HUES6 (cell line): ENCODE measurements at regions not wholly inside any gene's neighbourhood (a gene's known extent, or its start where the extent isn't known, plus 50 kb on each side); places are given as distances from the start of the nearest gene placed in this dataset.

Experiments
- H3K27ac ChIP-seq: 2 replicates; pipeline ENCODE4 v1.7.0; 2013; ENCODE audit warnings: low read depth, mild to moderate bottlenecking, low read length, inconsistent platforms
- H3K27me3 ChIP-seq: 2 replicates; pipeline ENCODE4 v1.6.1; 2013; ENCODE audit warnings: low read length; ENCODE audit not compliant: control insufficient read depth, insufficient read depth
- H3K36me3 ChIP-seq: 2 replicates; pipeline ENCODE4 v1.6.1; 2013; ENCODE audit warnings: low read length; ENCODE audit not compliant: control insufficient read depth, insufficient read depth
- H3K4me1 ChIP-seq: 2 replicates; pipeline ENCODE4 v1.6.1; 2013; ENCODE audit warnings: low read length; ENCODE audit not compliant: control insufficient read depth, insufficient read depth
- H3K4me3 ChIP-seq: 2 replicates; pipeline ENCODE4 v1.5.1; 2013; ENCODE audit warnings: low read depth, low read length
- H3K9ac ChIP-seq: one replicate; pipeline ENCODE4 v1.6.1; 2013; ENCODE audit warnings: mild to moderate bottlenecking, low read length
- H3K9me3 ChIP-seq: 2 replicates; pipeline ENCODE4 v1.6.1; 2013; ENCODE audit warnings: low read depth, low read length; ENCODE audit not compliant: control insufficient read depth, insufficient read depth

- no peaks in the 10 kb centered on the region for H3K9me3 ChIP-seq
- H3K4me3 ChIP-seq: no peak overlapping the region
- no peak overlapping the region for H3K27ac ChIP-seq
- H3K9ac ChIP-seq: no peak overlapping the region
- H3K36me3 ChIP-seq: no peaks in the 10 kb centered on the region
- no peaks in the 10 kb centered on the region; the same call in 1 of the 2 replicates for H3K4me1 ChIP-seq
- no peaks in the 10 kb centered on the region for H3K27me3 ChIP-seq
Measured at GRCh38 chr13:90696656-90697055, 650.8 kb upstream of the MIR17HG start.

GRCh38 chr13:90700340-90700739 lies 647.1 kb upstream of the MIR17HG start:
- Histone ChIP-seq H3K4me3 (no peak overlapping the region), H3K36me3 (no peaks in the 10 kb centered on the region), H3K9ac (no peak overlapping the region), H3K9me3 (no peaks in the 10 kb centered on the region), H3K27ac (no peak overlapping the region), H3K4me1 (no peaks in the 10 kb centered on the region; the same call in 1 of the 2 replicates), H3K27me3 (no peaks in the 10 kb centered on the region)

- H3K4me3 ChIP-seq: no peak overlapping the region
- no peaks in the 10 kb centered on the region for H3K9me3 ChIP-seq
- H3K27ac ChIP-seq: no peak overlapping the region
- no peaks in the 10 kb centered on the region; the same call in 1 of the 2 replicates for H3K4me1 ChIP-seq
- H3K27me3 ChIP-seq: no peaks in the 10 kb centered on the region
- no peak overlapping the region for H3K9ac ChIP-seq
- no peaks in the 10 kb centered on the region for H3K36me3 ChIP-seq
Measured at GRCh38 chr13:90701264-90701663, 646.2 kb upstream of the MIR17HG start.

GRCh38 chr13:90702050-90702449 lies 645.4 kb upstream of the MIR17HG start:
- H3K4me3 ChIP-seq: no peak overlapping the region
- H3K27ac ChIP-seq: no peak overlapping the region
- no peaks in the 10 kb centered on the region for H3K36me3 ChIP-seq
- H3K4me1 ChIP-seq: no peaks in the 10 kb centered on the region
- H3K27me3 ChIP-seq: no peaks in the 10 kb centered on the region
- H3K9me3 ChIP-seq: no peaks in the 10 kb centered on the region
- no peak overlapping the region for H3K9ac ChIP-seq

GRCh38 chr13:90706631-90707030 lies 640.9 kb upstream of the MIR17HG start:
- Histone ChIP-seq H3K27ac (no peak overlapping the region), H3K27me3 (no peaks in the 10 kb centered on the region), H3K4me3 (no peak overlapping the region), H3K36me3 (no peaks in the 10 kb centered on the region), H3K9ac (no peak overlapping the region), H3K9me3 (no peaks in the 10 kb centered on the region), H3K4me1 (no peaks in the 10 kb centered on the region)

- H3K9me3 ChIP-seq: no peaks in the 10 kb centered on the region
- H3K9ac ChIP-seq: no peak overlapping the region
- H3K4me1 ChIP-seq: no peaks in the 10 kb centered on the region
- H3K27ac ChIP-seq: no peak overlapping the region
- H3K4me3 ChIP-seq: no peak overlapping the region
- no peaks in the 10 kb centered on the region for H3K27me3 ChIP-seq
- no peaks in the 10 kb centered on the region for H3K36me3 ChIP-seq
Measured at GRCh38 chr13:90708128-90708527, 639.4 kb upstream of the MIR17HG start.

GRCh38 chr13:90709319-90709718 lies 638.2 kb upstream of the MIR17HG start:
- Histone ChIP-seq H3K9ac (no peak overlapping the region), H3K36me3 (no peaks in the 10 kb centered on the region)

GRCh38 chr13:90710164-90710759 lies 637.2 kb upstream of the MIR17HG start:
- H3K4me3 ChIP-seq: no peak overlapping the region
- H3K27ac ChIP-seq: no peak overlapping the region
- H3K36me3 ChIP-seq: no peaks in the 10 kb centered on the region
- H3K27me3 ChIP-seq: no peaks in the 10 kb centered on the region
- H3K4me1 ChIP-seq: no peaks in the 10 kb centered on the region
- no peak overlapping the region for H3K9ac ChIP-seq
- no peaks in the 10 kb centered on the region for H3K9me3 ChIP-seq

More at GRCh38 chr13:90709319-90709718, 638.2 kb upstream of the MIR17HG start:
- Histone ChIP-seq H3K27ac (no peak overlapping the region), H3K27me3 (no peaks in the 10 kb centered on the region), H3K9me3 (no peaks in the 10 kb centered on the region), H3K4me3 (no peak overlapping the region), H3K4me1 (no peaks in the 10 kb centered on the region)

GRCh38 chr13:90713441-90714133 lies 633.9 kb upstream of the MIR17HG start:
- no peak overlapping the region for H3K27ac ChIP-seq
- peaks cover 10% of the 10 kb centered on the region for H3K4me1 ChIP-seq
- no peaks in the 10 kb centered on the region for H3K36me3 ChIP-seq
- H3K4me3 ChIP-seq: no peak overlapping the region
- no peak overlapping the region for H3K9ac ChIP-seq
- H3K9me3 ChIP-seq: no peaks in the 10 kb centered on the region
- no peaks in the 10 kb centered on the region for H3K27me3 ChIP-seq

GRCh38 chr13:90715485-90715884 lies 632.0 kb upstream of the MIR17HG start:
- no peak overlapping the region for H3K4me3 ChIP-seq
- no peak overlapping the region for H3K9ac ChIP-seq
- no peaks in the 10 kb centered on the region for H3K9me3 ChIP-seq
- no peak overlapping the region for H3K27ac ChIP-seq
- no peaks in the 10 kb centered on the region for H3K36me3 ChIP-seq
- H3K4me1 ChIP-seq: peaks cover 10% of the 10 kb centered on the region
- no peaks in the 10 kb centered on the region for H3K27me3 ChIP-seq

GRCh38 chr13:90717451-90717936 lies 630.0 kb upstream of the MIR17HG start:
- no peak overlapping the region for H3K4me3 ChIP-seq
- H3K4me1 ChIP-seq: peaks cover 10% of the 10 kb centered on the region
- H3K27ac ChIP-seq: no peak overlapping the region
- no peak overlapping the region for H3K9ac ChIP-seq
- H3K9me3 ChIP-seq: no peaks in the 10 kb centered on the region
- H3K27me3 ChIP-seq: no peaks in the 10 kb centered on the region
- no peaks in the 10 kb centered on the region for H3K36me3 ChIP-seq
